ENCODE measurements at regions not wholly inside any gene's neighbourhood (a gene's known extent, or its start where the extent isn't known, plus 50 kb on each side); places are given as distances from the start of the nearest gene placed in this dataset.

DNA sequence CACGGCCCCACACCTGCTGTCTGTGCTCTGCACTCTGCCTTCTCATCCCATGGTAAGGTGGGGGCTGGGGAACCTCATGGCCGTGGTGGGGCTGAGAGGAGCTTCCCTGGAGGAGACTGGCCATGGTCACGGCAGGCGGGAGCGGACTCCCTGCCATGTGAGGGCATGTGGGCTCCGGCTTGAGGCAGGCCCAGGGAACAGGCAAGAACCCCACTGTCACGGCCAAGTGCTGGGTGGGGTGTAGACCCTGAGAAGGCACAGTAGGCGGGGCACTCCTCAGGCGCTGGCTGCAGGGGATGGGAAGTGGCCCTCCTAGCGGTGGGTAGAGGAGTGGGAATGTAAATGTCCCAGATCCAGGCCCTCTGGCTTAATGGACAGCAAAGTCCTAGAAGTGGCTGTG lies 1262.7 kb downstream of the BRD1 start:
- TF ChIP-seq, protein P1, sequence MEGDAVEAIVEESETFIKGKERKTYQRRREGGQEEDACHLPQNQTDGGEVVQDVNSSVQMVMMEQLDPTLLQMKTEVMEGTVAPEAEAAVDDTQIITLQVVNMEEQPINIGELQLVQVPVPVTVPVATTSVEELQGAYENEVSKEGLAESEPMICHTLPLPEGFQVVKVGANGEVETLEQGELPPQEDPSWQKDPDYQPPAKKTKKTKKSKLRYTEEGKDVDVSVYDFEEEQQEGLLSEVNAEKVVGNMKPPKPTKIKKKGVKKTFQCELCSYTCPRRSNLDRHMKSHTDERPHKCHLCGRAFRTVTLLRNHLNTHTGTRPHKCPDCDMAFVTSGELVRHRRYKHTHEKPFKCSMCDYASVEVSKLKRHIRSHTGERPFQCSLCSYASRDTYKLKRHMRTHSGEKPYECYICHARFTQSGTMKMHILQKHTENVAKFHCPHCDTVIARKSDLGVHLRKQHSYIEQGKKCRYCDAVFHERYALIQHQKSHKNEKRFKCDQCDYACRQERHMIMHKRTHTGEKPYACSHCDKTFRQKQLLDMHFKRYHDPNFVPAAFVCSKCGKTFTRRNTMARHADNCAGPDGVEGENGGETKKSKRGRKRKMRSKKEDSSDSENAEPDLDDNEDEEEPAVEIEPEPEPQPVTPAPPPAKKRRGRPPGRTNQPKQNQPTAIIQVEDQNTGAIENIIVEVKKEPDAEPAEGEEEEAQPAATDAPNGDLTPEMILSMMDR (conservative IDR thresholded peaks at IDR 0.05; ENCODE audit: low read length) = no peak
- no peak for TF ChIP-seq EZH2phosphoT487 (IDR thresholded peaks at IDR 0.05; ENCODE audit: borderline replicate concordance)
